ENCODE measurements at regions not wholly inside any gene's neighbourhood (a gene's known extent, or its start where the extent isn't known, plus 50 kb on each side); places are given as distances from the start of the nearest gene placed in this dataset.
"Not testable (repeated sequence)": the region's sequence is repeated elsewhere in the genome, so short reads cannot be mapped to it uniquely, and the experiment has no call there.

DNA sequence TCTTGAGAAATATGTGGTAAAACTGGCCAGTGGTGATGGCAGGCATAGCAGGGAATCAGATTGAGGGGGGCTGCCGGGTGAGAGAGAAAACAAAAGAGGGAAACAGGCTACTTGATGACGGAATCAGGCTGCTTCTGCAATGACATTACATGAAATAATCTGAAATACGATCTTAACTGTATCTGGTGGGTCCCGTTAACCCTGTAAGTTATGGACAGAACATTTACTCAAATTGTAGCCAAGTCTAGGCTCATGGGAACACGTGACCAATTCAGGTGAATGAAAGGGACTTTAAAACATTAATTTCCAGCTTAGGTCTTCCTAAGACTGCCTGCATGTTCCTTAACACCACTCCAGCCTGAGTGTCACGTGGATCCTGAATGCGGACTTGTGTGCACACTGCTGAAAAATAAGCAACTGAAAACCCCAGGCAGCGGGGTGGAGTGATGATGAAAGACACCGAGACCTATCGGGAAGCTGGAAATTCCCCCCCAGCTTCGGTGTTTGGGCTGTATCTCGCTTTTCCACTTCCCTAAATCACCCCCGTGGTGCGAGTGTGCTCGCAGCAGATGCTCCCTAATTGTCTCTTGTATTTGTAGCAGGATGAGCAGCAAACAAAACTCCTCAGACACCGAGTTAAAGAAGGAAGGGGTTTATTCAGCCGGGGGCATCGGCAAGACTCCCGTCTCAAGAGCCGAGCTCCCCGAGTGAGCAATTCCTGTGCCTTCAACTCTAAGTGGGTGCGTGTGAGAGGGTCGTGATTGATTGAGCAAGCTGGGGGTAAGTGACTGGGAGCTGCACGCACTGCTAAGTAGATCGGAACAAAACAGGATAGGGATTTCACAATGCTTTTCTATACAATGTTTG lies 145.0 kb upstream of the GRK3 start:
- intact Hi-C loops (cut with micrococcal nuclease): no loop called here
- ChIA-PET CTCF (interaction anchor here (0.6 to 1.2 kb wide), 4 partner anchors 8 to 59 kb away, joined by 3 to 6 read pairs (median 3); no protein-coding TSS in a partner anchor), POLR2A (interaction anchor here (0.6 to 1.1 kb wide), 2 partner anchors 9 to 25 kb away, joined by 3 read pairs; no protein-coding TSS in a partner anchor)
- Mint-ChIP-seq H3K27me3 (ENCODE audit: insufficient read depth, unreplicated experiment) (peaks cover 48% of the 10 kb centered on the region), H3K27ac (ENCODE audit: low read depth, unreplicated experiment) (no peak overlapping the region), H3K36me3 (ENCODE audit: insufficient read depth, unreplicated experiment) (no peaks in the 10 kb centered on the region), H3K9me3 (ENCODE audit: unreplicated experiment) (no peaks in the 10 kb centered on the region), H3K4me1 (ENCODE audit: insufficient read depth, unreplicated experiment) (no peaks in the 10 kb centered on the region), H3K4me3 (ENCODE audit: unreplicated experiment) (no peak overlapping the region)
- TF ChIP-seq, protein P1, sequence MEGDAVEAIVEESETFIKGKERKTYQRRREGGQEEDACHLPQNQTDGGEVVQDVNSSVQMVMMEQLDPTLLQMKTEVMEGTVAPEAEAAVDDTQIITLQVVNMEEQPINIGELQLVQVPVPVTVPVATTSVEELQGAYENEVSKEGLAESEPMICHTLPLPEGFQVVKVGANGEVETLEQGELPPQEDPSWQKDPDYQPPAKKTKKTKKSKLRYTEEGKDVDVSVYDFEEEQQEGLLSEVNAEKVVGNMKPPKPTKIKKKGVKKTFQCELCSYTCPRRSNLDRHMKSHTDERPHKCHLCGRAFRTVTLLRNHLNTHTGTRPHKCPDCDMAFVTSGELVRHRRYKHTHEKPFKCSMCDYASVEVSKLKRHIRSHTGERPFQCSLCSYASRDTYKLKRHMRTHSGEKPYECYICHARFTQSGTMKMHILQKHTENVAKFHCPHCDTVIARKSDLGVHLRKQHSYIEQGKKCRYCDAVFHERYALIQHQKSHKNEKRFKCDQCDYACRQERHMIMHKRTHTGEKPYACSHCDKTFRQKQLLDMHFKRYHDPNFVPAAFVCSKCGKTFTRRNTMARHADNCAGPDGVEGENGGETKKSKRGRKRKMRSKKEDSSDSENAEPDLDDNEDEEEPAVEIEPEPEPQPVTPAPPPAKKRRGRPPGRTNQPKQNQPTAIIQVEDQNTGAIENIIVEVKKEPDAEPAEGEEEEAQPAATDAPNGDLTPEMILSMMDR (IDR thresholded peaks at IDR 0.05; ENCODE audit: unreplicated experiment): no peak
- DNase-seq (ENCODE audit: unreplicated experiment): no peak
- BruUV-seq (replicated peaks): no TSS peak

DNA sequence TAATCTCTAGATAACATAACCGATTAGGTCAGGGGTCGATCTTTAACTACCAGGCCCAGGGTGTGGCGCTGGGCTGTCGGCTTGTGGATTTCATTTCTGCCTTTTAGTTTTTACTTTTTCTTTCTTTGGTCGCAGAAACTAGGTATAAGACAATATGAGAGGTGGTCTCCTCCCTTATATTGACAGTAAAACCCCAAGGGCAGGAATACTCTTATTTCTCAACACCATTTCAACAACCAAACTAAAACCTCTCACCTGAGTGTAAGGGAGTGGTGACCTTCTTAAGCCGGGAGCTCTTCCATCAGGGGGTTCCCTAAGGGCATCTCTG lies 144.4 kb upstream of the GRK3 start:
- peaks cover 43% of the 10 kb centered on the region for H3K27me3 Mint-ChIP-seq (ENCODE audit: insufficient read depth, unreplicated experiment)

GRCh38 chr22:25420471-25420924 lies 144.0 kb upstream of the GRK3 start:
- Mint-ChIP-seq H3K27ac (ENCODE audit: low read depth, unreplicated experiment) (no peak overlapping the region), H3K9me3 (ENCODE audit: unreplicated experiment) (no peaks in the 10 kb centered on the region), H3K27me3 (ENCODE audit: insufficient read depth, unreplicated experiment) (peaks cover 39% of the 10 kb centered on the region), H3K4me1 (ENCODE audit: insufficient read depth, unreplicated experiment) (no peaks in the 10 kb centered on the region), H3K36me3 (ENCODE audit: insufficient read depth, unreplicated experiment) (no peaks in the 10 kb centered on the region), H3K4me3 (ENCODE audit: unreplicated experiment) (no peak overlapping the region)
- no TSS peak for BruUV-seq (replicated peaks)
- ChIA-PET POLR2A (no interaction called here), CTCF (interaction anchor here (0.8 kb wide), 1 partner anchor 60 kb away, joined by 3 read pairs; no protein-coding TSS in a partner anchor)
- intact Hi-C loops (cut with micrococcal nuclease): no loop called here
- DNase-seq (ENCODE audit: unreplicated experiment): no peak
- TF ChIP-seq, protein P1 (IDR thresholded peaks at IDR 0.05; ENCODE audit: unreplicated experiment): no peak

More for the DNA sequence above, 144.4 kb upstream of the GRK3 start:
- H3K36me3 Mint-ChIP-seq (ENCODE audit: insufficient read depth, unreplicated experiment); H3K4me1 Mint-ChIP-seq (ENCODE audit: insufficient read depth, unreplicated experiment); H3K9me3 Mint-ChIP-seq (ENCODE audit: unreplicated experiment); POLR2A ChIA-PET; BruUV-seq (replicated peaks); H3K27ac Mint-ChIP-seq (ENCODE audit: low read depth, unreplicated experiment); intact Hi-C loops (cut with micrococcal nuclease); DNase-seq (ENCODE audit: unreplicated experiment); H3K4me3 Mint-ChIP-seq (ENCODE audit: unreplicated experiment): not testable (repeated sequence)
- CTCF ChIA-PET: interaction anchor here (0.6 to 0.8 kb wide), 2 partner anchors 31 to 60 kb away, joined by 3 read pairs; no protein-coding TSS in a partner anchor

- Mint-ChIP-seq H3K27me3 (ENCODE audit: insufficient read depth, unreplicated experiment) (peaks cover 35% of the 10 kb centered on the region), H3K36me3 (ENCODE audit: insufficient read depth, unreplicated experiment) (no peaks in the 10 kb centered on the region)
- TF ChIP-seq, protein P1 (IDR thresholded peaks at IDR 0.05; ENCODE audit: unreplicated experiment): no peak
Measured at GRCh38 chr22:25420925-25421904, 143.3 kb upstream of the GRK3 start.

More at GRCh38 chr22:25420925-25421904, 143.3 kb upstream of the GRK3 start:
- no TSS peak for BruUV-seq (replicated peaks)
- Mint-ChIP-seq H3K4me1 (ENCODE audit: insufficient read depth, unreplicated experiment) (no peaks in the 10 kb centered on the region), H3K4me3 (ENCODE audit: unreplicated experiment) (no peak overlapping the region), H3K27ac (ENCODE audit: low read depth, unreplicated experiment) (no peak overlapping the region), H3K9me3 (ENCODE audit: unreplicated experiment) (no peaks in the 10 kb centered on the region)
- CTCF ChIA-PET: interaction anchor here (0.7 to 1.6 kb wide), 3 partner anchors 24 to 340 kb away, joined by 3 to 5 read pairs (median 5); no protein-coding TSS in a partner anchor
- POLR2A ChIA-PET: interaction anchor here (1.0 kb wide), 1 partner anchor 22 kb away, joined by 3 read pairs; no protein-coding TSS in a partner anchor
- no peak for DNase-seq (ENCODE audit: unreplicated experiment)
- intact Hi-C loops (cut with micrococcal nuclease): no loop called here

Measured in MCF 10A (cell line).